AG10803 (cell line): ENCODE measurements at regions not wholly inside any gene's neighbourhood (a gene's known extent, or its start where the extent isn't known, plus 50 kb on each side); places are given as distances from the start of the nearest gene placed in this dataset.

Experiments
- DNase-seq: peaks from one replicate; pipeline ENCODE4 v3.0.0; 2010; ENCODE audit warnings: low read depth
- H3K4me3 ChIP-seq: 2 replicates; pipeline ENCODE4 v1.5.1; 2011; ENCODE audit warnings: mild to moderate bottlenecking, low read length, control low read depth
- TF ChIP-seq, protein P1 (sequence below): conservative IDR thresholded peaks from 2 replicates; pipeline ENCODE4 v1.5.1; 2011; ENCODE audit warnings: mild to moderate bottlenecking, low read length, control low read depth, inconsistent platforms

- no peak for DNase-seq
- TF ChIP-seq, protein P1, sequence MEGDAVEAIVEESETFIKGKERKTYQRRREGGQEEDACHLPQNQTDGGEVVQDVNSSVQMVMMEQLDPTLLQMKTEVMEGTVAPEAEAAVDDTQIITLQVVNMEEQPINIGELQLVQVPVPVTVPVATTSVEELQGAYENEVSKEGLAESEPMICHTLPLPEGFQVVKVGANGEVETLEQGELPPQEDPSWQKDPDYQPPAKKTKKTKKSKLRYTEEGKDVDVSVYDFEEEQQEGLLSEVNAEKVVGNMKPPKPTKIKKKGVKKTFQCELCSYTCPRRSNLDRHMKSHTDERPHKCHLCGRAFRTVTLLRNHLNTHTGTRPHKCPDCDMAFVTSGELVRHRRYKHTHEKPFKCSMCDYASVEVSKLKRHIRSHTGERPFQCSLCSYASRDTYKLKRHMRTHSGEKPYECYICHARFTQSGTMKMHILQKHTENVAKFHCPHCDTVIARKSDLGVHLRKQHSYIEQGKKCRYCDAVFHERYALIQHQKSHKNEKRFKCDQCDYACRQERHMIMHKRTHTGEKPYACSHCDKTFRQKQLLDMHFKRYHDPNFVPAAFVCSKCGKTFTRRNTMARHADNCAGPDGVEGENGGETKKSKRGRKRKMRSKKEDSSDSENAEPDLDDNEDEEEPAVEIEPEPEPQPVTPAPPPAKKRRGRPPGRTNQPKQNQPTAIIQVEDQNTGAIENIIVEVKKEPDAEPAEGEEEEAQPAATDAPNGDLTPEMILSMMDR = no peak
- H3K4me3 ChIP-seq = no peak overlapping the region
Observed at GRCh38 chr1:31523012-31523411, 53.3 kb upstream of the TINAGL1 start.

GRCh38 chr1:31523769-31524168 lies 52.5 kb upstream of the TINAGL1 start:
- no peak for DNase-seq
- H3K4me3 ChIP-seq = no peak overlapping the region
- TF ChIP-seq, protein P1 = no peak

DNA sequence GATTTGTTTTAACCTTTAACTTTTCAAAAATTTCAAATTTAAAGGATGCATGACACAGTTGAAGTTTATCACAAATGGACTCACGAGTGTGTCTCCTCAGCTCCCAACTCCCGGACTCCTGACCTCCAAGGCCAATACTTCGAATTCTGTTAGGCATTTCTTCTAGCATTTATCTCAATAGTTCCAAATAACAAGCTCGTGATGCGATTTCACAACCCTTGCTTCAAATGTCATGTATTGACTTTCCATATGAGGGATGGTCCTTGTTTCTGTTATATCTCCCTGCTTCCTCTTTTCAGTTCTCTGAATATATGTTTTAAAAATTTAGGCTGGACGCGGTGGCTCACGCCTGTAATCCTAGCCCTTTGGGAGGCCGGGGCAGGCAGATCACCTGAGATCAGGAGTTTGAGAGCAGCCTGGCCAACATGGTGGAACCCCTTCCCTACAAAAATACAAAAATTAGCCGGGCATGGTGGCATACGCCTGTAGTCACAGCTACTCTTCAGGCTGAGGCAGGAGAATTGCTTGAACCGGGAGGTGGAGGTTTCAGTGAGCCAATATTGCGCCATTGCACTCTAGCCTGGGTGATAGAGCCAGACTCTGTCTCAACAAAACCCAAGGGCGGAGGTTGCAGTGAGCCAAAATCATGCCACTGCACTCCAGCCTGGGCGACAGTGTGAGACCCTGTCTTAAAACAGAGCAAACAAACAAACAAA lies 52.0 kb upstream of the TINAGL1 start:
- H3K4me3 ChIP-seq = no peak overlapping the region
- DNase-seq = no peak
- TF ChIP-seq, protein P1 = no peak
